ENCODE measurements at regions not wholly inside any gene's neighbourhood (a gene's known extent, or its start where the extent isn't known, plus 50 kb on each side); places are given as distances from the start of the nearest gene placed in this dataset.

DNA sequence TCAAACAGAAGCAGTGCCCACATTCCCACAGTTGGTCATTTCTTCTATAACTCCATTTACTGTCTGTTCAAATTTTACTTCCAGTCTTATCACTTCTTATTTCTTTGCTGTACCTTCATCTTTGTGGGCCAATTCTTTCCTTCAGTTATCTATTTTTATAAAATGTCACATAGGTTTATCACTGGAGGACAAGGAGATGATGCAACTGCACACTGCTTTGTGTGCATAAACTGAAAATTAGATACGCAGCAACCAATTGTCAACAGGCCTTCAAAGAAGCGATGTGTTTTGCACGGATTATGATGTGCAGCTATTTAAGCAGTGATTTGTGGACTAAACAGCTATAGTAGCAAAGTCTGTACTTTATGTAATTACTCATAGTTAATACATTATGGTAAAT is 726.8 kb upstream of the GCFC2 start:
- H3K4me2 ChIP-seq (ENCODE audit: insufficient read depth, low read length) = no peak overlapping the region
- no peaks in the 10 kb centered on the region for H3K27me3 ChIP-seq (ENCODE audit: insufficient read depth, low read length, poor library complexity)
- H3K27ac ChIP-seq (ENCODE audit: low read length) = no peak overlapping the region
- TF ChIP-seq CTCF (IDR thresholded peaks at IDR 0.05; ENCODE audit: borderline replicate concordance, extremely low read depth, low read length, poor library complexity, severe bottlenecking) (no peak), EZH2 (IDR thresholded peaks at IDR 0.05; ENCODE audit: borderline replicate concordance, low read depth, low read length, severe bottlenecking) (no peak)
- no peaks in the 10 kb centered on the region for H3K79me2 ChIP-seq (ENCODE audit: insufficient read depth, low read length)
- H4K20me1 ChIP-seq (ENCODE audit: insufficient read depth, low read length) = no peaks in the 10 kb centered on the region
- no peaks in the 10 kb centered on the region for H3K36me3 ChIP-seq (ENCODE audit: insufficient read depth, low read length)
- H3K4me1 ChIP-seq (ENCODE audit: insufficient read depth, low read length) = no peaks in the 10 kb centered on the region
- no peak for DNase-seq
- no peak for ATAC-seq (ENCODE audit: insufficient read depth, low read depth)
- no peak overlapping the region for H2AFZ ChIP-seq (ENCODE audit: low read depth, low read length)
- H3K9ac ChIP-seq (ENCODE audit: low read depth, low read length) = no peak overlapping the region
- H3K4me3 ChIP-seq (ENCODE audit: low read depth in 1 of 2, low read length in 2 of 2) = no peak overlapping the region
- no peaks in the 10 kb centered on the region for H3K9me3 ChIP-seq (ENCODE audit: insufficient read depth, low read length, severe bottlenecking)

DNA sequence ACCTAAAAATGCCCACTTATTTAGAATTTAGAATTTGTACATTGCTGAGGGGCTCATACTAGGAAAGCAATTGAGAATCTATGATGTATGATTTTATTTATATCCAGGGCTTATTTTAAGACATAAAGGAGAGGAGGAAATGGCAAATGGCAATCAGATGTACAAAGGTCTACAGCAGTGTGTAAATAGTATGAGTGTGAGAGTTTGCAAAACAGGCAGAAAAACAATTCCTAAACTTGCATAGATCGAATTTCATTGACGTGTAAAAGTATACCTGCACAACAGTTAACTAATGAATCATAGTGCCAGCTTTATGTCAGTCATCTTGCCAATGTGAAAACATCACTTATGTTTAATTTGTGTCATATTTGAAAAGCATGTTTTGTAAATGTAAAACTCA is 718.7 kb upstream of the GCFC2 start:
- Histone ChIP-seq H3K4me1 (ENCODE audit: insufficient read depth, low read length) (no peaks in the 10 kb centered on the region), H3K4me2 (ENCODE audit: insufficient read depth, low read length) (no peak overlapping the region), H2AFZ (ENCODE audit: low read depth, low read length) (no peak overlapping the region), H3K36me3 (ENCODE audit: insufficient read depth, low read length) (no peaks in the 10 kb centered on the region), H3K79me2 (ENCODE audit: insufficient read depth, low read length) (no peaks in the 10 kb centered on the region), H3K9me3 (ENCODE audit: insufficient read depth, low read length, severe bottlenecking) (no peaks in the 10 kb centered on the region), H3K4me3 (ENCODE audit: low read depth in 1 of 2, low read length in 2 of 2) (no peak overlapping the region), H3K27me3 (ENCODE audit: insufficient read depth, low read length, poor library complexity) (no peaks in the 10 kb centered on the region), H3K27ac (ENCODE audit: low read length) (no peak overlapping the region), H4K20me1 (ENCODE audit: insufficient read depth, low read length) (no peaks in the 10 kb centered on the region), H3K9ac (ENCODE audit: low read depth, low read length) (no peak overlapping the region)
- ATAC-seq (ENCODE audit: insufficient read depth, low read depth) = no peak
- DNase-seq = no peak
- no peak for TF ChIP-seq CTCF (IDR thresholded peaks at IDR 0.05; ENCODE audit: borderline replicate concordance, extremely low read depth, low read length, poor library complexity, severe bottlenecking)
- no peak for TF ChIP-seq EZH2 (IDR thresholded peaks at IDR 0.05; ENCODE audit: borderline replicate concordance, low read depth, low read length, severe bottlenecking)

GRCh38 chr2:76427452-76427851 is 716.7 kb upstream of the GCFC2 start:
- no peaks in the 10 kb centered on the region for H3K79me2 ChIP-seq (ENCODE audit: insufficient read depth, low read length)
- no peak overlapping the region for H3K4me2 ChIP-seq (ENCODE audit: insufficient read depth, low read length)
- H3K4me1 ChIP-seq (ENCODE audit: insufficient read depth, low read length) = no peaks in the 10 kb centered on the region
- H2AFZ ChIP-seq (ENCODE audit: low read depth, low read length) = no peak overlapping the region
- no peak overlapping the region for H3K27ac ChIP-seq (ENCODE audit: low read length)
- no peaks in the 10 kb centered on the region for H4K20me1 ChIP-seq (ENCODE audit: insufficient read depth, low read length)
- no peaks in the 10 kb centered on the region for H3K9me3 ChIP-seq (ENCODE audit: insufficient read depth, low read length, severe bottlenecking)
- H3K9ac ChIP-seq (ENCODE audit: low read depth, low read length) = no peak overlapping the region
- no peak overlapping the region for H3K4me3 ChIP-seq (ENCODE audit: low read depth in 1 of 2, low read length in 2 of 2)
- ATAC-seq (ENCODE audit: insufficient read depth, low read depth) (no peak), DNase-seq (no peak)
- no peak for TF ChIP-seq EZH2 (IDR thresholded peaks at IDR 0.05; ENCODE audit: borderline replicate concordance, low read depth, low read length, severe bottlenecking)
- no peak for TF ChIP-seq CTCF (IDR thresholded peaks at IDR 0.05; ENCODE audit: borderline replicate concordance, extremely low read depth, low read length, poor library complexity, severe bottlenecking)
- no peaks in the 10 kb centered on the region for H3K36me3 ChIP-seq (ENCODE audit: insufficient read depth, low read length)
- H3K27me3 ChIP-seq (ENCODE audit: insufficient read depth, low read length, poor library complexity) = no peaks in the 10 kb centered on the region

DNA sequence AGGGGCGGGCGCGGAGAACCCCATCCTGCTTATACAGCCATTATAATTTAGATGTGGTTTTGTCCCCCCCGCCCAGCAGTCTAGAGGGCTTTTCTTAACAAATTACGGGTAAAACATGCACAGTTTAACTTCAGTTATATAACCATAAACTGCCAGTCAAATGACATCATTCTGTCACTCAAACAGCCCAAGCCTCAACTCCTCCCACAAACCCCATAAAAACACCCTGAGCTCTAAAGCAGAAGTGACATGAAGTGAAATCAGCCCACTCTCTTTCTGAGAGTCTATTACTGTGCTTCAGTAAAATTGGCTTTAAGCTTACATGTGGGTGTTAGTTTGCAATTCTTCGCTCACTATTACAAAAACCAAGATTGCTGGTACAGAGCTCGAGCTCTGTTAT is 705.1 kb upstream of the GCFC2 start:
- Histone ChIP-seq H3K9ac (ENCODE audit: low read depth, low read length) (no peak overlapping the region), H3K27me3 (ENCODE audit: insufficient read depth, low read length, poor library complexity) (no peaks in the 10 kb centered on the region), H3K79me2 (ENCODE audit: insufficient read depth, low read length) (no peaks in the 10 kb centered on the region), H3K4me2 (ENCODE audit: insufficient read depth, low read length) (no peak overlapping the region), H3K4me1 (ENCODE audit: insufficient read depth, low read length) (no peaks in the 10 kb centered on the region), H3K4me3 (ENCODE audit: low read depth in 1 of 2, low read length in 2 of 2) (no peak overlapping the region), H3K36me3 (ENCODE audit: insufficient read depth, low read length) (no peaks in the 10 kb centered on the region), H3K27ac (ENCODE audit: low read length) (no peak overlapping the region), H4K20me1 (ENCODE audit: insufficient read depth, low read length) (no peaks in the 10 kb centered on the region), H2AFZ (ENCODE audit: low read depth, low read length) (no peak overlapping the region), H3K9me3 (ENCODE audit: insufficient read depth, low read length, severe bottlenecking) (no peaks in the 10 kb centered on the region)
- no peak for TF ChIP-seq EZH2 (IDR thresholded peaks at IDR 0.05; ENCODE audit: borderline replicate concordance, low read depth, low read length, severe bottlenecking)
- no peak for TF ChIP-seq CTCF (IDR thresholded peaks at IDR 0.05; ENCODE audit: borderline replicate concordance, extremely low read depth, low read length, poor library complexity, severe bottlenecking)
- DNase-seq = peak; percentile 19
- 0 out of 3 replicates have a peak, but pooled peaks have one; percentile 17 for ATAC-seq (ENCODE audit: insufficient read depth, low read depth)
